ENCODE measurements at regions not wholly inside any gene's neighbourhood (a gene's known extent, or its start where the extent isn't known, plus 50 kb on each side); places are given as distances from the start of the nearest gene placed in this dataset.

- no peak overlapping the region for H2AFZ ChIP-seq (replicated peaks; ENCODE audit: low read length, poor library complexity)
- H4K8ac ChIP-seq (ENCODE audit: low read depth in 2 of 2, low read length in 2 of 2): no peak overlapping the region
- no CpG with 5 or more reads among the region's 1 CpG for WGBS, 2 experiments (ENCODE audit: extremely low coverage in 2 of 2, insufficient read length in 1 of 2)
- no peak overlapping the region for H4K91ac ChIP-seq (ENCODE audit: insufficient read depth, low read depth, low read length)
- in situ Hi-C loops (cut with MboI; ENCODE audit: low sequenced_read_pairs) (no loop called here), dilution Hi-C loops (cut with HindIII; ENCODE audit: low sequenced_read_pairs, unreplicated experiment) (no loop called here), intact Hi-C loops (cut with micrococcal nuclease) (no loop called here)
- H3K27me3 ChIP-seq (ENCODE audit: control insufficient read depth, insufficient read depth, low read length): no peaks in the 10 kb centered on the region
- H3K4me3 ChIP-seq (ENCODE audit: insufficient read depth, low read depth, low read length): no peak overlapping the region
- ChIA-PET CTCF (no interaction called here), POLR2A (ENCODE audit: unreplicated experiment) (no interaction called here)
- no peak overlapping the region for H3K27ac ChIP-seq (ENCODE audit: insufficient read depth, low read length)
- no peak overlapping the region for H3K18ac ChIP-seq (ENCODE audit: low read depth, low read length)
- no peak for TF ChIP-seq POLR2A (IDR thresholded peaks at IDR 0.05; ENCODE audit: low read depth, low read length)
- DNase-seq: no peak
- no peaks in the 10 kb centered on the region for H3K9me3 ChIP-seq (ENCODE audit: control insufficient read depth, insufficient read depth, low read length)
- no peaks in the 10 kb centered on the region for H3K4me1 ChIP-seq (ENCODE audit: control insufficient read depth, insufficient read depth, low read length)
- H3K56ac ChIP-seq (ENCODE audit: extremely low read depth, insufficient read depth, low read length): no peak overlapping the region
- no peaks in the 10 kb centered on the region for H3K79me1 ChIP-seq (ENCODE audit: low read depth in 1 of 2, low read length in 2 of 2)
- H3K14ac ChIP-seq (replicated peaks; ENCODE audit: low read depth, low read length): no peak overlapping the region
- no peak for ATAC-seq (ENCODE audit: low read depth)
- no peaks in the 10 kb centered on the region for H3K36me3 ChIP-seq (ENCODE audit: control insufficient read depth, insufficient read depth, low read length)
- H3K4ac ChIP-seq (ENCODE audit: low read depth, low read length): no peak overlapping the region
- H2AK9ac ChIP-seq (replicated peaks; ENCODE audit: low read depth, low read length, poor library complexity): no peak overlapping the region
- no peak overlapping the region for H2BK20ac ChIP-seq (ENCODE audit: low read depth, low read length)
- H3K23ac ChIP-seq (ENCODE audit: low read depth, low read length): no peak overlapping the region
- H4K5ac ChIP-seq (ENCODE audit: low read depth, low read length): no peak overlapping the region
- H2BK15ac ChIP-seq (ENCODE audit: low read depth, low read length): no peak overlapping the region
- H4K20me1 ChIP-seq (ENCODE audit: insufficient read depth, low read length): no peaks in the 10 kb centered on the region
- H2BK5ac ChIP-seq (ENCODE audit: low read depth, low read length, poor library complexity, severe bottlenecking): no peak overlapping the region
- no peak overlapping the region for H3K4me2 ChIP-seq (ENCODE audit: low read depth, low read length)
- no peak overlapping the region for H2BK120ac ChIP-seq (ENCODE audit: low read depth, low read length)
- H2AK5ac ChIP-seq (ENCODE audit: low read depth, low read length): no peak overlapping the region
- no TSS peak for BruUV-seq (replicated peaks)
- H3K9ac ChIP-seq (ENCODE audit: low read depth, low read length): no peak overlapping the region
- no peaks in the 10 kb centered on the region; the same call in 1 of the 2 replicates for H3K9me1 ChIP-seq (ENCODE audit: insufficient read depth, low read length)
These were observed 222.2 kb upstream of the PRSS16 start for GRCh38 chr6:27025351-27025750.

Data from IMR-90 (cell line).